ENCODE measurements at regions not wholly inside any gene's neighbourhood (a gene's known extent, or its start where the extent isn't known, plus 50 kb on each side); places are given as distances from the start of the nearest gene placed in this dataset.

GRCh38 chr3:106302451-106303221 lies 433.8 kb upstream of the CBLB start:
- TF ChIP-seq, protein P1, sequence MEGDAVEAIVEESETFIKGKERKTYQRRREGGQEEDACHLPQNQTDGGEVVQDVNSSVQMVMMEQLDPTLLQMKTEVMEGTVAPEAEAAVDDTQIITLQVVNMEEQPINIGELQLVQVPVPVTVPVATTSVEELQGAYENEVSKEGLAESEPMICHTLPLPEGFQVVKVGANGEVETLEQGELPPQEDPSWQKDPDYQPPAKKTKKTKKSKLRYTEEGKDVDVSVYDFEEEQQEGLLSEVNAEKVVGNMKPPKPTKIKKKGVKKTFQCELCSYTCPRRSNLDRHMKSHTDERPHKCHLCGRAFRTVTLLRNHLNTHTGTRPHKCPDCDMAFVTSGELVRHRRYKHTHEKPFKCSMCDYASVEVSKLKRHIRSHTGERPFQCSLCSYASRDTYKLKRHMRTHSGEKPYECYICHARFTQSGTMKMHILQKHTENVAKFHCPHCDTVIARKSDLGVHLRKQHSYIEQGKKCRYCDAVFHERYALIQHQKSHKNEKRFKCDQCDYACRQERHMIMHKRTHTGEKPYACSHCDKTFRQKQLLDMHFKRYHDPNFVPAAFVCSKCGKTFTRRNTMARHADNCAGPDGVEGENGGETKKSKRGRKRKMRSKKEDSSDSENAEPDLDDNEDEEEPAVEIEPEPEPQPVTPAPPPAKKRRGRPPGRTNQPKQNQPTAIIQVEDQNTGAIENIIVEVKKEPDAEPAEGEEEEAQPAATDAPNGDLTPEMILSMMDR (IDR thresholded peaks at IDR 0.05) = no peak
- TF ChIP-seq POLR2A (IDR thresholded peaks at IDR 0.05) (no peak), EP300 (IDR thresholded peaks at IDR 0.05; ENCODE audit: low read depth) (no peak)

All from transverse colon (tissue), 3 donors.